Activated CD8-positive, alpha-beta memory T cell treated with anti-CD3 and anti-CD28 coated beads for 36 hours (primary cell): ENCODE measurements at regions not wholly inside any gene's neighbourhood (a gene's known extent, or its start where the extent isn't known, plus 50 kb on each side); places are given as distances from the start of the nearest gene placed in this dataset.

Experiments
- CTCF ChIA-PET: fragments of 350-600 bp; sonication (Branson Sonifier 250); formaldehyde crosslinking; loops from one replicate; lab custom pipeline; 2021; ENCODE audit warnings: antibody characterized with exemption; lab: Charles Lee
- POLR2A ChIA-PET: fragments of 350-600 bp; sonication (Branson Sonifier 250); formaldehyde crosslinking; loops from one replicate; lab custom pipeline; 2021; ENCODE audit warnings: antibody characterized with exemption; lab: Charles Lee

DNA sequence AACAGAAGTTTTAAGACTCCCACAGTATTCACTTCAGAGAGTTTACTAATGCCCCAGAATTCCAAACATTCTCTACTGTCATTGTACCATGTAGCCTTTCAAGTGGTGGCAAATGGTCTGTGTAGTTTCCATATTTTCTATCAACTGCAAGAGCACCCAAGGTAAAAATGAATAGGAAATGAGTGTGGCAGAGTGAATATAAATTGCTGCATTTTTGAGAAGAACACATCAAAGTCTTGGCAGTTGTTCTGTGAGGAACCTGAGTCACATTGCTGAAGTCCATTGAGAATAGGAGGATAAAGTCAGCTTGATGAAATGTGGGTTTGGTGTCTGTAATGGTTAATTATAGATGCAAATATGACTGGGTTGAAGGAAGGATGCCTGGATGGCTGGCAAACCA is 193.6 kb downstream of the AASDHPPT start:
- ChIA-PET CTCF (no interaction called here), POLR2A (no interaction called here)

GRCh38 chr11:106271686-106272085 is 194.2 kb downstream of the AASDHPPT start:
- ChIA-PET POLR2A (no interaction called here), CTCF (no interaction called here)

DNA sequence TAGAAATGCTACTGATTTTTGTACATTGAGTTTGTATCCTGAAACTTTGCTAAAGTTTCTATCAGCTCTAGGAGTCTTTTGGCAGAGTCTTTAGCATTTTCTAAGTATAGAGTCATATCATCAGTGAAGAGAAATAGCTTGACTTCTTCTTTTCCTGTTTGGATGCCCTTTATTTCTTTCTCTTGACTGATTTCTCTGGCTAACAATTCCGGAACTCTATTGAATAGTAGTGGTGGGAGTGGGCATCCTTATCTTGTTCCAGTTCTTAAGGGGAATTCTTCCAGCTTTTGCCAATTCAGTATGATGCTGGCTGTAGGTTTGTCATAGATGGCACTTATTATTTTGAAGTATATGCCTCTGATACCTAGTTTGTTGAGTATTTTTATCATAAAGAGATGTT is 197.7 kb downstream of the AASDHPPT start:
- POLR2A ChIA-PET: no interaction called here
- CTCF ChIA-PET: no interaction called here

- POLR2A ChIA-PET: no interaction called here
Observed at GRCh38 chr11:106276126-106276525, 198.7 kb downstream of the AASDHPPT start.

DNA sequence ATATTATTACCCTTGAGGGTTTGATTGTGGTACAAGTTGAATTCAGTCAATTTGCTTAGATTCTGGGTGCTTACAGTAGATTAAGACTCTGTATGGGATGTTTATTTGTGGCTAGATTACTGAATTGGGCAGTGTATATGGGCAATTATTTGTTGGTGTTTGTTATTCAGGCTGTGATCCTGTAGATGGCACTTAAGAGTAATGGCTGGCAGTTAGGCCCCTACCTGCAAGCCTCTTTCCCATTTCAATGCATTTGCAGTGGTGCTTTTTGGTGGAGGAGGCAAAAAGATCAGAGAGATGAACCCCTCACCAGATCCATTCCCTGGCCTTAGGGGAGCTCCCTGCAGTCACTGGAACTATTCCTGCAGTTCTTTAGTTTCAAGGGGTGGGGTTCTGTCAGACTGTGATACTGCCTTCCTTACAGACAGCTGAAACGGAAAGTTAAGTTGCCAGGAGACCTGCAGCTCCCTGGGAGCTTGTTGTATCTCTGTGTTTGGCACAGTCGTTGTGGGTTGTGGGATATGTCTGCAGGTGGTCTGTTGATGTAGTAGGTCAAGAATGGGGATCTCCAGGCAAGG is 199.5 kb downstream of the AASDHPPT start:
- CTCF ChIA-PET: no interaction called here
- POLR2A ChIA-PET: no interaction called here

More at GRCh38 chr11:106276126-106276525, 198.7 kb downstream of the AASDHPPT start:
- CTCF ChIA-PET: no interaction called here

GRCh38 chr11:106277484-106277883 is 200.0 kb downstream of the AASDHPPT start:
- ChIA-PET CTCF (no interaction called here), POLR2A (no interaction called here)

DNA sequence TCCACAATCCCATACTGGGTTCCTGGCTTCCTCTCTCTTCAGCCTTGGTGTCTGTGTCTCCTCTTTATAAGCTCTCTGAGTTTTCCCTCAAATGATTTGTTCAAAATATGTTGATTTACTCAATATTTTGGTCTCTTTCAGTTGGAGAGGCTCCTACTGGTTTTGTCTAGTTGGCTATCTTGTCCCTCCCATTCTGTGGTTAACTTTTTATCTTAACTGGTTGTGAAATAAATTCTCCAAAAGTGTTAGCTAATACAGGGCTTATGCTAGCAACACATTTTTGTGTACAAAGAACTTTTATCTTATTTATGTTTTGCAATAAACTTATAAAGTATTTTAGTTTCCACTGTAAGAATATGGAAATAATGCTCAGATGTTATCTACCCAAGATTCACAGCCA is 200.9 kb downstream of the AASDHPPT start:
- CTCF ChIA-PET: no interaction called here
- POLR2A ChIA-PET: no interaction called here

GRCh38 chr11:106280036-106280435 is 202.6 kb downstream of the AASDHPPT start:
- ChIA-PET CTCF (no interaction called here), POLR2A (no interaction called here)

GRCh38 chr11:106281455-106282173 is 204.2 kb downstream of the AASDHPPT start:
- CTCF ChIA-PET: no interaction called here
- POLR2A ChIA-PET: no interaction called here

GRCh38 chr11:106286881-106287504 is 209.5 kb downstream of the AASDHPPT start:
- ChIA-PET CTCF (no interaction called here), POLR2A (no interaction called here)

- ChIA-PET CTCF (no interaction called here), POLR2A (no interaction called here)
Observed at GRCh38 chr11:106288057-106288456, 210.6 kb downstream of the AASDHPPT start.

- CTCF ChIA-PET: no interaction called here
- POLR2A ChIA-PET: no interaction called here
Observed at GRCh38 chr11:106288822-106289387, 211.4 kb downstream of the AASDHPPT start.

- POLR2A ChIA-PET: no interaction called here
- CTCF ChIA-PET: no interaction called here
Observed at GRCh38 chr11:106292526-106292925, 215.1 kb downstream of the AASDHPPT start.

DNA sequence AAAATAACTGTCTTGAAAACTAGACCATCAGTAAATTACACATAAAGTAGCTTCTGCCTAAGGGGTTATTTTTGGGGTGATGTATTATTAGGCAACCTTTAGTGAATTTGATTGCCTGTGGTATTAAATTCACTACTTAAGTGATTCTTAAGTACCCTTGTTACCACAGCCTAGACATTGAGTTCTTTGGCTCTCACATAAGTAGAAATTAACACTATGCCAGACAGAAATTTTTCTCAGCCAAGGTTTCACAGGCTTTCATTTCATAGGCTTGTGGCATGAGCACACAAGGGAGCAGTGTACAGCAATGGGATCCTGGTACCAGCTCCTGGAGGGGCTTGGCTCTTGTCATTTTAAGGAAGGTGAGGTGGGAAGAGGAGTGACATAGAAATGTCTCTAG is 218.5 kb downstream of the AASDHPPT start:
- ChIA-PET CTCF (no interaction called here), POLR2A (no interaction called here)

GRCh38 chr11:106302416-106302815 is 225.0 kb downstream of the AASDHPPT start:
- ChIA-PET POLR2A (no interaction called here), CTCF (no interaction called here)

GRCh38 chr11:106304274-106304673 is 226.8 kb downstream of the AASDHPPT start:
- POLR2A ChIA-PET: no interaction called here
- CTCF ChIA-PET: no interaction called here

DNA sequence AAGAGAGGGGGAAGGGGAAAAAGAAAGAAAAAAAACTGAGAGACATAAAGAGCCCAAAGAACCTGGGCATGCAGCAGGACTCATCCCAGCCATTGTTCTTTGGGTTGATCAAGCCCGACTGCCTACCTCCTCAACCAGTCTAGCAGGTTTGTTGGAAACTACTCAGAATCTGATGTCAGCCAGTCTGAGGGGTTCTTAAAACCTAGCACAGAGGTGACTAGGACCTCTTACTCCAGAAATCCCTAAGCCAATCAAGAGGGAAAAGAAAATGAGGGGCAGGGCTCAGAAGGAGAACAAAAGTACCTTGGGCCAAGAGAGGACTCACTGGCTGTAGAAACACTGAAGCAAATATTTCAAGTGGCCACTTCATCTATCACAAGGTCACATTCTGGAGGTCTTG is 228.0 kb downstream of the AASDHPPT start:
- CTCF ChIA-PET: no interaction called here
- POLR2A ChIA-PET: no interaction called here

DNA sequence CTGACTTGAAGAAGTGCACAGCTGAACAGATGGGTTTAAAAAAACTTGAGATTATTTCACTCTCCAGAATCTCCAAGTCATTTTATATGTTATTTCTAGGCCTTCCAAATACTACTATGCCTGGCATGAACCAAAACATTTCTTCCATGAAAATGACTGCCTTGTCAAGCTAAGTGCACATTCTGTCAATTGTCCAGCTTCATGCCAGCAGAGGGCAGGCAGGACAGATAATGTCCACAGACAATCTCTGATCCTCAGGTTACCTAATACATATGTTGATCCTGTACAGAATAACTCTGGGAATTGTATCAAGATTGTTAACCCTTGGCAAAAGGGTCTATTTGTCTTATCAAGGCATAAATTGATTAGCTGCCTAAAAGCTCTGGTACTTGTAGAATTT is 229.5 kb downstream of the AASDHPPT start:
- POLR2A ChIA-PET: no interaction called here
- CTCF ChIA-PET: no interaction called here

- POLR2A ChIA-PET: no interaction called here
- CTCF ChIA-PET: no interaction called here
Observed at GRCh38 chr11:106309070-106309684, 231.7 kb downstream of the AASDHPPT start.

- POLR2A ChIA-PET: no interaction called here
- CTCF ChIA-PET: no interaction called here
Observed at GRCh38 chr11:106311531-106312230, 234.2 kb downstream of the AASDHPPT start.
